Breast epithelium (tissue), 3 donors: ENCODE measurements at regions not wholly inside any gene's neighbourhood (a gene's known extent, or its start where the extent isn't known, plus 50 kb on each side); places are given as distances from the start of the nearest gene placed in this dataset.
"Not testable (repeated sequence)": the region's sequence is repeated elsewhere in the genome, so short reads cannot be mapped to it uniquely, and the experiment has no call there.

ENCODE experiments used
- POLR2A ChIP-seq: fragments of 450-650 bp; IDR thresholded peaks from one replicate; pipeline ENCODE4 v1.6.1; 2016; ENCODE audit warnings: antibody characterized with exemption, mild to moderate bottlenecking, moderate library complexity
- POLR2AphosphoS5 ChIP-seq, 3 donors: sonication (generic); formaldehyde crosslinking; IDR thresholded peaks; one replicate each; pipeline ENCODE4 v1.6.1; 2017; ENCODE audit warnings: antibody characterized with exemption in 3 of 3
- TF ChIP-seq, protein P1 (sequence below), 3 donors: fragments of 450-650 bp; IDR thresholded peaks; one replicate each; pipeline ENCODE4 v1.5.1; 2016 to 2017; ENCODE audit warnings: antibody characterized with exemption in 3 of 3, mild to moderate bottlenecking in 3 of 3, moderate library complexity in 3 of 3

- TF ChIP-seq, protein P1, sequence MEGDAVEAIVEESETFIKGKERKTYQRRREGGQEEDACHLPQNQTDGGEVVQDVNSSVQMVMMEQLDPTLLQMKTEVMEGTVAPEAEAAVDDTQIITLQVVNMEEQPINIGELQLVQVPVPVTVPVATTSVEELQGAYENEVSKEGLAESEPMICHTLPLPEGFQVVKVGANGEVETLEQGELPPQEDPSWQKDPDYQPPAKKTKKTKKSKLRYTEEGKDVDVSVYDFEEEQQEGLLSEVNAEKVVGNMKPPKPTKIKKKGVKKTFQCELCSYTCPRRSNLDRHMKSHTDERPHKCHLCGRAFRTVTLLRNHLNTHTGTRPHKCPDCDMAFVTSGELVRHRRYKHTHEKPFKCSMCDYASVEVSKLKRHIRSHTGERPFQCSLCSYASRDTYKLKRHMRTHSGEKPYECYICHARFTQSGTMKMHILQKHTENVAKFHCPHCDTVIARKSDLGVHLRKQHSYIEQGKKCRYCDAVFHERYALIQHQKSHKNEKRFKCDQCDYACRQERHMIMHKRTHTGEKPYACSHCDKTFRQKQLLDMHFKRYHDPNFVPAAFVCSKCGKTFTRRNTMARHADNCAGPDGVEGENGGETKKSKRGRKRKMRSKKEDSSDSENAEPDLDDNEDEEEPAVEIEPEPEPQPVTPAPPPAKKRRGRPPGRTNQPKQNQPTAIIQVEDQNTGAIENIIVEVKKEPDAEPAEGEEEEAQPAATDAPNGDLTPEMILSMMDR (IDR thresholded peaks at IDR 0.05): not testable (repeated sequence)
- not testable (repeated sequence) for TF ChIP-seq POLR2A; POLR2AphosphoS5 (IDR thresholded peaks at IDR 0.05)
These were observed 156.2 kb upstream of the GIMD1 start for GRCh38 chr4:106524772-106525171.
